ENCODE measurements at regions not wholly inside any gene's neighbourhood (a gene's known extent, or its start where the extent isn't known, plus 50 kb on each side); places are given as distances from the start of the nearest gene placed in this dataset.

- DNase-seq (ENCODE audit: low read depth) = no peak
- TF ChIP-seq CTCF (IDR thresholded peaks at IDR 0.05; ENCODE audit: control insufficient read depth, extremely low read depth, insufficient read depth) = no peak
- no peak overlapping the region for H3K4me3 ChIP-seq (ENCODE audit: low read depth, low read length)
Measured at GRCh38 chr6:163773646-163774045, 359.1 kb downstream of the QKI start.

- no peak for TF ChIP-seq CTCF (IDR thresholded peaks at IDR 0.05; ENCODE audit: control insufficient read depth, extremely low read depth, insufficient read depth)
- no peak overlapping the region for H3K4me3 ChIP-seq (ENCODE audit: low read depth, low read length)
- no peak for DNase-seq (ENCODE audit: low read depth)
Measured at GRCh38 chr6:163772701-163773100, 358.2 kb downstream of the QKI start.

GRCh38 chr6:163771180-163771579, 356.7 kb downstream of the QKI start:
- DNase-seq (ENCODE audit: low read depth) = no peak
- no peak for TF ChIP-seq CTCF (IDR thresholded peaks at IDR 0.05; ENCODE audit: control insufficient read depth, extremely low read depth, insufficient read depth)
- H3K4me3 ChIP-seq (ENCODE audit: low read depth, low read length) = no peak overlapping the region

GRCh38 chr6:163768905-163769304, 354.4 kb downstream of the QKI start:
- H3K4me3 ChIP-seq (ENCODE audit: low read depth, low read length) = no peak overlapping the region
- no peak for DNase-seq (ENCODE audit: low read depth)
- no peak for TF ChIP-seq CTCF (IDR thresholded peaks at IDR 0.05; ENCODE audit: control insufficient read depth, extremely low read depth, insufficient read depth)

- no peak for TF ChIP-seq CTCF (IDR thresholded peaks at IDR 0.05; ENCODE audit: control insufficient read depth, extremely low read depth, insufficient read depth)
- H3K4me3 ChIP-seq (ENCODE audit: low read depth, low read length) = no peak overlapping the region
- DNase-seq (ENCODE audit: low read depth) = no peak
Measured at GRCh38 chr6:163766936-163767335, 352.4 kb downstream of the QKI start.

GRCh38 chr6:163765335-163765734, 350.8 kb downstream of the QKI start:
- DNase-seq (ENCODE audit: low read depth) = no peak
- H3K4me3 ChIP-seq (ENCODE audit: low read depth, low read length) = no peak overlapping the region
- no peak for TF ChIP-seq CTCF (IDR thresholded peaks at IDR 0.05; ENCODE audit: control insufficient read depth, extremely low read depth, insufficient read depth)

GRCh38 chr6:163764565-163764964, 350.0 kb downstream of the QKI start:
- no peak for DNase-seq (ENCODE audit: low read depth)
- no peak for TF ChIP-seq CTCF (IDR thresholded peaks at IDR 0.05; ENCODE audit: control insufficient read depth, extremely low read depth, insufficient read depth)
- no peak overlapping the region for H3K4me3 ChIP-seq (ENCODE audit: low read depth, low read length)
